Coronary artery (tissue), 2 donors: ENCODE measurements at regions not wholly inside any gene's neighbourhood (a gene's known extent, or its start where the extent isn't known, plus 50 kb on each side); places are given as distances from the start of the nearest gene placed in this dataset.

Experiments
- DNase-seq: peaks from one replicate; pipeline ENCODE4 v3.0.0-alpha.2; 2017; ENCODE audit warnings: low spot score
- H3K27ac ChIP-seq, 2 donors: fragments of 200-600 bp; sonication (generic); one replicate each; pipeline ENCODE4 v1.5.1; 2016 to 2019
- H3K4me3 ChIP-seq: fragments of 200-600 bp; sonication (generic); 2 replicates; pipeline ENCODE4 v1.5.1; 2016; ENCODE audit warnings: mild to moderate bottlenecking, moderate library complexity
- CTCF ChIP-seq: fragments of 200-600 bp; sonication (generic); IDR thresholded peaks from one replicate; pipeline ENCODE4 v1.5.1; 2019; ENCODE audit warnings: antibody characterized with exemption

GRCh38 chr11:112760396-112761059, 200.7 kb upstream of the NCAM1 start:
- Histone ChIP-seq H3K27ac (no peak overlapping the region), H3K4me3 (no peak overlapping the region)
- no peak for DNase-seq
- no peak for TF ChIP-seq CTCF

GRCh38 chr11:112761911-112762706, 199.1 kb upstream of the NCAM1 start:
- TF ChIP-seq CTCF, result no peak
- no peak for DNase-seq
- Histone ChIP-seq H3K27ac (no peak overlapping the region), H3K4me3 (no peak overlapping the region)

- H3K4me3 ChIP-seq, result no peak overlapping the region
- no peak for TF ChIP-seq CTCF
- DNase-seq, result no peak
- no peak overlapping the region for H3K27ac ChIP-seq
Observed at GRCh38 chr11:112762707-112763090, 198.5 kb upstream of the NCAM1 start.

GRCh38 chr11:112765337-112765736, 195.9 kb upstream of the NCAM1 start:
- Histone ChIP-seq H3K4me3 (no peak overlapping the region), H3K27ac (no peak overlapping the region)
- no peak for TF ChIP-seq CTCF
- no peak for DNase-seq

- TF ChIP-seq CTCF, result no peak
- no peak for DNase-seq
- Histone ChIP-seq H3K4me3 (no peak overlapping the region), H3K27ac (no peak overlapping the region)
Observed at GRCh38 chr11:112769170-112769569, 192.1 kb upstream of the NCAM1 start.

- Histone ChIP-seq H3K27ac (no peak overlapping the region), H3K4me3 (no peak overlapping the region)
- DNase-seq, result no peak
- no peak for TF ChIP-seq CTCF
Observed at GRCh38 chr11:112769584-112769983, 191.6 kb upstream of the NCAM1 start.

- no peak for DNase-seq
- no peak overlapping the region for H3K27ac ChIP-seq
- H3K4me3 ChIP-seq, result no peak overlapping the region
- TF ChIP-seq CTCF, result no peak
Observed at GRCh38 chr11:112770033-112770432, 191.2 kb upstream of the NCAM1 start.
